NCI-H2107 (cell line): ENCODE measurements at regions not wholly inside any gene's neighbourhood (a gene's known extent, or its start where the extent isn't known, plus 50 kb on each side); places are given as distances from the start of the nearest gene placed in this dataset.
"Not testable (repeated sequence)": the region's sequence is repeated elsewhere in the genome, so short reads cannot be mapped to it uniquely, and the experiment has no call there.

Source experiments
- DNase-seq: peaks from one replicate; lab custom pipeline; 2025; lab: John Stamatoyannopoulos, UW

DNA sequence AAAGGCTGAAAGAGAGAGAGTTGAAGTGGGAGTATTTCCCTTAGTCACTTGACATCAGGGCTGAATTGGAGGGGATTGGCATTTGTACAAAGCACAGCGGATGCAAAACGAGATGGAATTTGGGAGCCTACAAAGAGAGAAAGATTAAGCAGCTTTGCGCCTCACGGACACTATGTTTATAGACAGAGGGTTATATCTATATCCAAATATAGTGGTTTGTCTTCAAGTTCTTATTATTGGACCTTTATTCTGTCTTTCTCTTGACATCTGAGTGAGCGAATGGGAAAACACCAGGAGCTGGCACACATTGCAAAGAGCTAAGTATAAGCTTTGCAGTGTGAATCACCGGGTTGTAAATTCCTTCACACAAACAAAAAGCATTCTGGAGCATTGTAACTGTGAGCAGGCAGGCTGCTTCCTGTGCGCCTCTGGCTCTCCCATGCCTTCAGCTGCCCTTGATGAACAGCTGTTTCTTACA, 500.2 kb downstream of the STIM2 start:
- DNase-seq = no peak

DNA sequence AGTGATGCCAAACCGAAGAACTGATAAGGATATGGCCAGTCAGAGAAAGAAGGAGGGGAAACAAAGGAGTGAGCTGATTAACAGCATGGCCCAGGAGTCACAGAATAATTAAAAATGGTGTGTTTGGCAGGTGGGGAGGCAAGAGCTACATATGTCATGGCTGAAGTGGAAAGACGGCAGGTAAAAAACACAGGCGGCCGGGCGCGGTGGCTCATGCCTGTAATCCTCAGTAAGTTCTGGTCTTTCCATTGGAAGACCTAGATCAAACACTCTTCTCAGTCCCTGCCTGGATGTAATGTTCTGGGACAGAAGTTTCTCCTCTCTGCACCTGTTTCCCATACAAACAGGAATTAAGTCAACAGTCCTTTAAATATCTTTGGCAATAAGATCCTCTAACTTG, 503.9 kb downstream of the STIM2 start:
- no peak for DNase-seq

DNA sequence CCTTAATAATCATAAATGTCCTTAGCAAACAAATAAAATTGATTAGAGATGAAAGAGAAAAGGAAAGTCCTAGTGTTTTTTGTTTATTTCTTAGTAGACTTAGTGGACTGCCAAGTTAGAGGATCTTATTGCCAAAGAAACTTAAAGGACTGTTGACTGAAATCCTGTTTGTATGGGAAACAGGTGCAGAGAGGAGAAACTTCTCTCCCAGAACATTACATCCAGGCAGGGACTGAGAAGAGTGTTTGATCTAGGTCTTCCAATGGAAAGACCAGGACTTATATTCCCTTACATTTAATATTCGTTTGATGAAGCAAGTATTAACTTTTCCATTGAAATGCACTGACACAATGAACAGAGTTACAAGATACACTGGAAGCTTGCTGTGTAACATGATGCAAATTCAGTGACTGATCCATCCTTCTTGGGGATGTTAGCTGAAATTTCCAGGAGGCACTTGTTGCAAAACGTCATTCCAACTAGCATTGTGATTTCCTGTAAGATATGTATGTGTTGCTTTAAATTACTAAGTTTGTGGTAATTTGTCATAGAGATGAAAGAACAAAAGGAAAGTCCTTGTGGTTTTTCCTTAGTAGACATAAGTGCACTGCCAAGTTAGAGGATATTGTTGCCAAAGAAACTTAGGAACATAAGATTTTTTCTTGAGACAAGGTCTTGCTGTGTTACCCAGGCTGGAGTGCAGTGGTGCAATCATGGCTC, 505.6 kb downstream of the STIM2 start:
- no peak for DNase-seq

DNA sequence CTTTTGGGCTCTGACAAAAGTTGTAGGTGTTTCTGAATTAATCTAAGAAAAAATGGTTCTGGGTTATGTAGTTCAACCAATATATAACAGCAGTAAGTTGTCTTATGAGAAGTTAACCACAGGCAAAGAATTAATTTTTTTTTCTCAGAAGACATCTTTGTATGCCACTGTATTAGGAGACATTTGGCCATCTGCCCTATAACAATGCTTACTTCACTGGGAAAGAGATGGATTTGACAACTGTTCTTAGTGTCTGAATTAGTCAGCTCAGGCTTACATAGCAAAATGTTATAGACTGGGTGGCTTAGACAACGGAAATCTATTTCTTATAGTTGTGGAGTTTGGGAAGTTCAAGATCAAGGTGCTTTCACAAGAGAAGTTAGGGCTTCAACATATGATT, 508.1 kb downstream of the STIM2 start:
- no peak for DNase-seq

DNA sequence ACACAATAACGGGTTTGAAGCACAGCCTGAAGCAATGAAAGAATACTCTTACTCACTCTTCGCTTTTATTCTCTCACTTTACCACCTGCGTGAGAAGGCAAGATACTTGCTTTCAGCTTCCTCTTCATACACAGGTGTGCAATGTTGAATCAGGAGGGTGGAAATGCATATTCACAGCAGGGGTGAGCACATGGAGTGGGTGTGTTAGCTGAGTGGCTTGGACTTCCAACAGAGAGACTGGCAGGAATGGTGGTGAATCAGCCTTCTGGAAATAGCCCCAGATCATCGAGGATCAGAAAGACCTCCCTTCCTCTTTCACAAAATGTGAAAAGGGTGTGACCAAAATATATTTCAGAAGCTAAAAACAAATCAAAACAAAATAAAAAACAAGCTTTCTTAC, 521.2 kb downstream of the STIM2 start:
- DNase-seq = peak; percentile 1

DNA sequence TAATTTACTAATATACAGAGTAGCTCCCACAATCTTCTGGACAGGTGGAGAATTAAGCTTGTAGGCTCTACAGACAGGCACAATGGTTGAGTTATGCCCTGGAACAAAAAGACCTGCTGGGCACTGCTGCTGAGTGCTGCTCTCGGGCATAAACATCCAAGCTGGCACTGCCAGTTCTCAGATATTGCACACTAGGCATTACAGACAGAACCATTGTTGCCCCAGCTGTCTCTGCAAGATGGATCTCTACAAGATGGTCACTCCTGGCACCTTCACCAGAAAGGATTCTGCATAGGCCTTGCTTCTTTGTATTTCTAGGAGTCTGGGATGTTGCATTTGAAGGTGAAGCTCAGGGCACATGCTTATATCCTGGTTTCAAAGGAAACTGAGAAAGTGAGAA, 527.1 kb downstream of the STIM2 start:
- no peak for DNase-seq

DNA sequence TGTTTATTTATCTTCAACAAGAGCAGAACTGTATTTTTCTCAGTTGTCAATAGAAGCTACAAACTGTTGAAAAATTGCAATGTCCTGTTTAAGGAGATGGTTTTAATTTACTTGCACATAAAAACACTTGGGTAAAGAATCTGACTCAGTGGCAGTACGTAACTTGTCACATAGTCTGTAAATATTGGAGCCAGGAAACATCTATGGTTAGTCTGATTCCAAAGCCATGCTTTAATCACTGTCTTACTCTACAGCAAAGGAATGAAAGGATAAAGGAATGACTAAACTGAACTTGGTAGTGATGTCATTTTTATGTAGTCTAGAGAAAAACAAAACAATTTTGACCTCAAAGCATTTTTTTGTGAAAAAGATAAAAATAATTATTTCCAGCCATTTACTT, 537.2 kb downstream of the STIM2 start:
- no peak for DNase-seq

DNA sequence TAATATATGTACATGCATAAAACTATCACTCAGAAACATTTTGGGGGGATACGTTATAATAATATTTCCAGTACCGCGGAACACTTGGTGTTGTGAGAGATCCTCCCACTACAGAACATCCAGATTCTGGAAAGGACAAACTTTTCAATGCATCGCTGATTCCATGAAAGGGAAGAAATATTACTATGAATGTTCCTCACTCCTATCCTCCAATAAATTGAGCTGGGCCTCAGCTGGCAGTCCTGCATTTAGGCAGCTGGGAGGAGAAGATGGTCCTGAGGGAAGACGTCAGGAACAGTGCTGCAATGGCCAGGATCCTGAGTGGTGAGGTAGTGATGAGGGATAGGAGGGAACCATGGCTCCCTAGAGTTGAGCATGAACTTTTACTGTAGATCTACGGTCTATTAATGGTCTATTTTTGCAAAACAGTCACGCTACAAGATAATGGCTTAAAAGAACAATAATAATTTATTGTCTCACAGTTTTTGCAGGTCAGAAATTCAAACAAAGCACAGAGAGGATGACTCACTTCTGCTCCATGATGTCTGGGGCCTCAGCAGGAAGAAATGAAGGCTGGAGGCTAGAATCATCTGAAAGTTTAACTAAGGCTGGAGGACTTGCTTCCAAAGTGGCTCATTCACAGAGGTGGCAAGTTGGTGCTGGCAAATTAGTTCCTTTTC, 538.1 kb downstream of the STIM2 start:
- no peak for DNase-seq

DNA sequence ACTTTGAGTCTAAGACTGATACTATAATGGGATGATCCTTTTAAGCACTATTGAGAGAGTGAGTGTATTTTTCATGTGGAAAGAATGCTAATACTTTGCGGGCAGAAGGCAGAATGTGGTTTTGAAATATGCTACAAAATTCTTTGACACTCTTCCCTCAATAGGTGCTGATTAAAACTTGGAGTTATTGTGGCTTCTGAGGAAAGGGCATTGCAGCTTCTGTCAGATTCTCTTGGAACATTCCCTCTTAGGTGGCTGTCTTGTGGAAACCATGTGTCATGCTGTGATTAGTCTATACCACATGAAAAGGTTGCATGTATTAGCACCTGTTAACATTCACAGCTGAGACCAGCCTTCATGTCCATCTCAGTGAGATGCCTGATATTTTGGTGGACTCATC, 547.0 kb downstream of the STIM2 start:
- no peak for DNase-seq

DNA sequence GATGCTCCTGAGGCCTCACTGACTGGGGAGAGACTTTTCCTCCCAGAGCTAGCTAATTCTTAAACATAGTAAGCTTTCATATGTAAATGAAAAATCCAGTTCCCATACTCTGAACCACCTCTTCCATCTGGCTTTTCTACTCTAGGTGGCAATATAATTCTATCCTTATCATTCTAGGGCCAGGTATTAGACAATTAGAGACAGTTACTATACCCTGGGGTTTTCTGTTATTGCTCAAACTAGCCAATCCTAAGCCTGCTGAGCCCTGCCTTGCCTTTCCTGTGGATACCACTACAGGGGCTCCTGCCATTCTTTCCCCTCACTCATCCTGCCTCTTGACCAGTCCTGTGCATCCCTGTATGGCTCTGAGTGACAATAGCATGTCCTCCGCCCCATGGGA, 552.0 kb downstream of the STIM2 start:
- no peak for DNase-seq

DNA sequence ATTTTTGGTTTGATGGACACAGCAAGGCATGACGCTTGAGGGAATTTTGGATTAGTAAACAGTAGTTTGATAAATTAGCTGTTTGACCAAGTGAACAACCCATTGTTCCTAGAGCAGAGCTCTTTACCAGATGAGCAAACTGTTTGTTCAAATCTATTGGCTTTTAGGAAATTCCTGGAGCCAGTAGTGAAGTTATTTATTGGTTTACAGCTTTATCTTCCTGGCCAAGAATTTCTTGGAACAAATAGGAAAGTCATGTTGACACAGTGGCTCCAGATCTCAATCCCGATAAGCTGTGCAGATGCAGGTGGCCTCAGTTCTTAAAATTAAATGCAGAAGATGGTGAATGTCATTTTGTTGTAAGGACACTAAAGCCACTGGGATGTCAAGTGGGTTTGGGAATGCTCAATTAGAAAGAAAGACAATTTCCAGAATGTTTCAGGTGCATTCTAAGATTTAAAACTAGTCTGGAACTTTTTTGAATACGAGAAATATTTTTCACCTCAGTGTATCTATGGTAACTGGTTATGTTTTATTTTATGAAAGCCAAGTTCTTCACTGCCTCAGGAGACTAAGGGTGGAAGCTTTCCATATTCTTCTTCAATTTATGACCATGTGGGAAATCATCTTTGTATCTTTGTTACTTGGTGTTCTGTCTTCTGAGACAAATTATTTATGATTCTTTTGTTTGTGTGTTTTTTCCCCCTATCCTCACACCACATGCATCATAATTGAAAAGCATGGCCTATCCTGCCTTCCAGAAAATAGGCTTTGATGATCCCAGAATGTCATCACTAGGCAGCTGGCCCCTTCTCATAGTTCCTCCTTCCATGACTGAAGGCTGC, 554.5 kb downstream of the STIM2 start:
- DNase-seq = no peak

DNA sequence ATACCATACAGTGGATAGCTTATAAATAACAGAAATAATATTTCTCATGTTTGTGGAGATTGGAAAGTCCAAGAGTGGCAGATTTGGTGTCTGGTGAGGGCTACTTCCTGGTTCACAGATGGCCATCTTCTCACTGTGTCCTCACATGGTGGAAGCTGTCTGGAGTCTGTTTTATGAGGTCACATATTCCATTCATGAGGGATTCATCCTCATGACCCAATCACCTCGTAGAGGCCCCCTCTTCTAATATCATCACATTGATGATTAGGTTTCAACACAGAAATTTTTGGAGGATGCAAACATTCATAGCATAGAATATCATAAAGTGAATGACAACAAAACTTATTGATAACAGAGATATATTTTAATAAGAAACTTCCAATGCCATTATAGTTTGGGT, 568.0 kb downstream of the STIM2 start:
- DNase-seq = no peak

DNA sequence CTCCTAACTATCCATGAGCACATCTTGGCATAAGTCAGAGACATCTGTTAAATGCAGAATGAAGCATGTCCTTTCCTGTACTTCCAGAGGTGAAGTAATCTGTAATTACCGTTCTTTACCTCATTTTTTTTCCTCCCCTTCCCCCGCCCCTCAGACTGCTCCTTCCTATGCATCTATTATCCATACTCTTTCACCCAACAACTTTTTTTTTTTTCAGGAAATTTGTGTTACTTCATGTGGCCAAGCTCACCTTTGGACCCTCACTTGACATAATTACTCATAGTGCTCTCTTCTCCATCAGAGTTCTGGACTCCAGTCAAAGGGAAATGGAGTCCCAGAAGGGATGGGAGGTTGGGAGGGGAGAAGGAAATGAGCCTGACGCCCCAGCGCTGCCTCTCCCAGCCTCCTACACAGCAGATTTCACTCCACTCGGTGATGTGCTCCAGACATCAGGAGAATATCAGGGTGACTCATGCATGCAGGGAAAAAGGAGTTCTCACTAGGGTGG, 568.8 kb downstream of the STIM2 start:
- DNase-seq = no peak

DNA sequence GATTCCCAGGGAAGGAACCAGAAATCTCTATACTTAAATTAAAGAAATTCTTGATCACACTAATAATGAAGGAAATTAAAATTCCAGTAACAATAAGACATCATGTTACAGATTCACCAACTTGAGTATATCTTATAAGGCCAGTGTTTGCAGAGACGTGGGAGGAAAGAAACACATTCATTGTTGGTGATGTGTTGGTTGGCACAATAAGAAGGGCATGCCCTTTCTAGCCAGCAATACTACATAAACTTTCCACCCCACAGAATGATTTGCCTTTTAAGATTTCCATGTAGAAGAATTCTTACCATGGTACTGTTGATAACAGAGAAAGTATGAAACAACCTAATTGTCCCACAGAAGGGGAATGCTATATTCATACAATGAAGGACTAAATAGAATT, 581.5 kb downstream of the STIM2 start:
- no peak for DNase-seq

DNA sequence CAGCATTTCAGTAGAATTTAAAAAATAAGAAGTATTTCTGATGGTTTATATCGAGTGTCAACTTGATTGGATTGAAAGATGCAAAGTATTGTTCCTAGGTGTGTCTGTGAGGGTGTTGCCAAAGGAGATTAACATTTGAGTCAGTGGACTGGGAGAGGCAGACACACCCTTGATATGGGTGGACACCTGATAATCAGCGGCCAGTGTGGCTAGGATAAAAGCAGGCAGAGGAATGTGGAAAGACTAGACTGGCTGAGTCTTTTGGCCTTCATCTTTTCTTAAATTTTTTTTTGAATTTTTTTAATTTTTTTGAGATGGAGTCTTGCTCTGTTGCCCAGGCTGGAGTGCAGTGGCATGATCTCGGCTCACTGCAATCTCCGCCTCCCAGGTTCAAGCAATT, 582.0 kb downstream of the STIM2 start:
- not testable (repeated sequence) for DNase-seq

DNA sequence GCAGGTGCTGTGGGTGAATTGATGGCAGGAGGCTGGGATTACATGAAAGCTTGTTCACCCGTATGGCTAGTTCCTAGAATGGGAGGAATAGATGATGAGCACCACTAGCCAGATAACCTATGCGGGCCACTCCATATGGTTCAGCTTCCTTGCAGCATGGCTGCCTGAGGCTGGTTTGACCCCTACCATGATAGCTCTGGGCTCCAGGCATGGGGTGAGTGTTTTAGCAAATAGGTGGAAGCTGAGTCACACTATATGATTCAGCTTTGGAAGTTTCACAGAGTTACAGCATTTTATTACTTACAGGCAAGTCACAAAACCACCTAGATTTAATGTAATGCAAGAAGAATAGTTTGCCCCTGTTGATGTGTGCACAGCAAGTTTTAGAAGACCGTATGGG, 603.2 kb downstream of the STIM2 start:
- DNase-seq = no peak

DNA sequence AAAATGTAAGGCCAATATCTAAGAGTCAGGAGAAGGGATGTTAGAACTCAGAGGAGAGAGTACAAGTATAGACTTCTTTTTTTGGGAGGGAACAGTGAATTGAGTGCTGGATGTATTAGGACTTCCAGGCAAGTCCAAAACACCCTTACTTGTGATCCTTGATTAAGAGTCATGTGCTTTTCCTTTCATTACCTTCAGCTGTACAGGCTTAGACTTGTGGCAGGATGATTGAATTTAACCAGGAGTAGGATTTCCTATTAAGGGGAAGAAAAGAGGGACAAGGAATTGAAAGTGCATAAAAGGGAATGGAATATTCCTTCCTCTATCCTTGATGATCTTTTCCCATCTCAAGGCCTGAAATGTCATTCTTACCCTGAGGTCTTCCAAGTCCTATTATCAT, 606.7 kb downstream of the STIM2 start:
- no peak for DNase-seq

DNA sequence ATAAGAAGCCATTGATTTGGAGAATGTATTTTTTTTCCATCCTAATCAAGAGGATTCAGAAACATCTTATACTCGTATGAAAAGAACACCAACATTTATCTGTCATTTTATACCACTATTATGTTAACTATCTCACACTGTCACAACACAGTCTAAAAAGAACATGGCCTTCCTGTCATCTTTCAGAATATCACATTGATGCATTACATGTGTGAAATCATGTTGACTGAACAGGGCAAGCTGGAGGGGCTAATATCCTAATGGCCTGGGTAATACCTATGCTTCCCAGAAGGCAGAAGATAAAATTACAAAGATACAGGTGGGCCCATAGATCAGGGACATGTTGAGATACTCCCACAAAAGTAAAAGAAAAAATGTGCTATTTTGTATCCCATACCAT, 611.7 kb downstream of the STIM2 start:
- no peak for DNase-seq

DNA sequence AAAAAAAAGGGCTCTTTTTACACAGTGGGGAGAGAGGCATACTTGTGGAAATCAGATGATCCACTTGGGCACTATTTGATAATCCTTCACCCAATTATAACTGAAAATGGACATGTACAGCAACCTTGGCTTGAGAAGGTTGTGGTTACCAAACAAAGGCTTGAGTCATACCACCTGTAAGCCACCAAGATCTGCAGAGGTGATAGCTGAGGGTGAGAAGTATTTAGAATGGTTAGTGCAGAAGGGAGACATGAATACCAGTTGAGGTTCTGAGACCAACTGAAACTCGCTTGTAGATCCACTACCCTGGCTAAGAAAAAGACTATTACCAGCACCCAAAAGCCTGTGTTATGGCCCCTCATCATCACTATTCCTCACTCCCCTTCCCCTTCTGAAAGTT, 614.0 kb downstream of the STIM2 start:
- no peak for DNase-seq

DNA sequence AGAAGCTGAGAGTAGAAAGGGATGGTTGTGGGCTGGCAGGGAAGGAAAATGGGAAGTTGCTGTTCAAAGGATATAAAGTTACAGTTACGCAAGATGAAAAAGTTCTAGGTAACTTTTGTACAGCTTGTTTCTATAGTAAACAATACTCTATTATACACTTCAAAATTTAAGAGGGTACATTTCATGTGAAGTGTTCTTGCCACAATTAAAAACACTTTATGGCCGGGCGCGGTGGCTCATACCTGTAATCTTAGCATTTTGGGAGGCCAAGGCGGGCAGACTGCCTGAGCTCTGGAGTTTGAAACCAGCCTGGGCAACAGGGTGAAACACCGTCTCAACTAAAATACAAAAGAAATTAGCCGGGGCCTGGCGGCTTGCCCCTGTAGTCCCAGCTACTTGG, 623.6 kb downstream of the STIM2 start:
- no peak for DNase-seq

DNA sequence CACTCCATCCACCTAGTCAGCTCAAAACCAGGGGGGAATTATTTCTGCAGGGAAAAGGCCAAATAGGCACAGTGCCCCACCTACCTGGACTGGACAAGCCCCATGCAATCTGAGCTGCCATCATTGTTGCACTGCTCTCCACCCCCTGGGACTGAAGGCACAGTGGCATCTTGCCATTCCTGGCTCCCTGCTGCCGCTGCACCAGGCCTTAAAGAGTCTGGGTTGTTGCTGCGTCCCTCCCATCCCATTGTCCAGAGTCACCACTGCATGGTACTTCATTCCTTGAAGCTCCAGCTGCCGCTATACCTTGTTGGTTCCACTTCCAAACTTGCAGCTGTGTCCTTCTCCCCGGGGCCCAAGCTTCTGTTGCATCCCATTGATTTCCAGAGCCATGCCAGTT, 629.7 kb downstream of the STIM2 start:
- DNase-seq = no peak

DNA sequence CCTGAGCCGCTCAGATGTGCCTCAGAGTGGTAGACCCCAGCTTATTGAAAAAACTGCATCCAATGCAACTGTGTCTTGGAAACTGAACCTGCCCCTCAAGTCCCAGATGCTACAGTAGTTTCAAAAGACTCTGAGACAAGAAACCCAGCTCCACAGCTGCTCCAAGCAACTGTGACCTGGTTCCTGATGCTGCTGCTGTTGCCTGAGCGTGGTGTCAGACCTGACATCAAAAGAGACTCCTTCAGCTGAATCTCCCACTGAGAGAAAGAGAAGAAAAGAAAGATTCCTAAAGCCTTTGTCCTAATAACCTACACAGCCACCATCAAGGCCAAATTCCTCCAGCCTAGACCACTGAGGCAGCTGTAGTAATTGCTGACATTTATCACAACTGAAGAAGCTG, 630.1 kb downstream of the STIM2 start:
- no peak for DNase-seq

DNA sequence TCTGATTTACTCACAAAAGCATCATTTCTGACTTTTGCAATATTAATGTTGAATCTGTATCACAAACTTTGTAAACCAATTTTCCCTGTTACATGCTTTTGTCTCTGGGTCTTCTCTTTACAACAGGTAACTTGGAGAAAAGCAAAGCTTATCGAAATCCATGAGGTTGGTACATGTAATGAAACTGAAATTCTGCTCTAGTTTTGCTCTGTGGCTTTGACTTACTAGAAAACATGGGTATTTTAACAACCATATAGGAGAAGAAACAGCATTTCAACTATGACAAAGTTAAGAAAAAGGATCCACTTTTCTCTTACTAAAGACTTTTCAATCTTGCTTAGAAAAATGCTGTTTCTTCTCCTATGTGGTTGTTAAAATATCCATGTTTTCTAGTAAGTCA, 645.8 kb downstream of the STIM2 start:
- no peak for DNase-seq
